ENCODE measurements at regions not wholly inside any gene's neighbourhood (a gene's known extent, or its start where the extent isn't known, plus 50 kb on each side); places are given as distances from the start of the nearest gene placed in this dataset.

DNA sequence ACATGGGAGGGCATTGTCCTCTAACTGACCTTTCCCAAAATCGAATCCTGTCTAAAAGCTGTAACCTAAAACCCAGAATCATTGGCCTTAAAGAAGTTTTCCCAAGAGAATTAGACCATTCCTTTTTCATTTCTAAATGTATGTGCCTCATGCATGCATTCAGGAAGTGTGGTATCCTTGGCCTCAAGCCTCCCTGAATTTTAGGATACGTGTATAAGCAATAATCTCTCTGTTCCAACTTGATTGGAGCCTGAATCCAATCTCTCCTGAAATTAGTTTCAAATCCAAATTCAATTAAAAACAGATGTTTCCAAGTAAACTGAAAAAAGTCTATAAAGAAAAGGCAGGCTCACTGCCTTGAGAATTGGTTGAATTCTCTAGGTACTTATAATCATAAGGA lies 86.0 kb upstream of the VEPH1 start:
- TF ChIP-seq, protein P1, sequence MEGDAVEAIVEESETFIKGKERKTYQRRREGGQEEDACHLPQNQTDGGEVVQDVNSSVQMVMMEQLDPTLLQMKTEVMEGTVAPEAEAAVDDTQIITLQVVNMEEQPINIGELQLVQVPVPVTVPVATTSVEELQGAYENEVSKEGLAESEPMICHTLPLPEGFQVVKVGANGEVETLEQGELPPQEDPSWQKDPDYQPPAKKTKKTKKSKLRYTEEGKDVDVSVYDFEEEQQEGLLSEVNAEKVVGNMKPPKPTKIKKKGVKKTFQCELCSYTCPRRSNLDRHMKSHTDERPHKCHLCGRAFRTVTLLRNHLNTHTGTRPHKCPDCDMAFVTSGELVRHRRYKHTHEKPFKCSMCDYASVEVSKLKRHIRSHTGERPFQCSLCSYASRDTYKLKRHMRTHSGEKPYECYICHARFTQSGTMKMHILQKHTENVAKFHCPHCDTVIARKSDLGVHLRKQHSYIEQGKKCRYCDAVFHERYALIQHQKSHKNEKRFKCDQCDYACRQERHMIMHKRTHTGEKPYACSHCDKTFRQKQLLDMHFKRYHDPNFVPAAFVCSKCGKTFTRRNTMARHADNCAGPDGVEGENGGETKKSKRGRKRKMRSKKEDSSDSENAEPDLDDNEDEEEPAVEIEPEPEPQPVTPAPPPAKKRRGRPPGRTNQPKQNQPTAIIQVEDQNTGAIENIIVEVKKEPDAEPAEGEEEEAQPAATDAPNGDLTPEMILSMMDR (IDR thresholded peaks at IDR 0.05): no peak
- no peak for TF ChIP-seq EZH2 (IDR thresholded peaks at IDR 0.05)

Data from neural progenitor cell (in vitro differentiated cells).